CD14-positive monocyte (primary cell): ENCODE measurements at regions not wholly inside any gene's neighbourhood (a gene's known extent, or its start where the extent isn't known, plus 50 kb on each side); places are given as distances from the start of the nearest gene placed in this dataset.
A peak's percentile ranks its signal among the peaks of the same experiment; 100 is the strongest.

Experiments used
- DNase-seq, 3 donors: peaks; one replicate each; pipeline ENCODE4 v3.0.0-alpha.2; 2011 to 2022
- H2AFZ ChIP-seq: 2 replicates; pipeline ENCODE4 v1.6.0; 2012; ENCODE audit warnings: mild to moderate bottlenecking, low read depth, low read length, inconsistent platforms; ENCODE audit not compliant: insufficient read depth, poor library complexity, severe bottlenecking
- H3K27ac ChIP-seq, 2 donors: 1 replicate in 1 of 2; 2 replicates in 1 of 2; pipeline ENCODE4 v1.5.1; 2012 to 2013; ENCODE audit warnings: low read length in 2 of 2, control low read depth in 1 of 2, inconsistent platforms in 1 of 2, low read depth in 1 of 2, mild to moderate bottlenecking in 1 of 2
- H3K27me3 ChIP-seq, 2 donors: one replicate each; pipeline versions ENCODE4 v1.6.0 to v1.6.1; 2011 to 2013; ENCODE audit warnings: low read length in 2 of 2; ENCODE audit not compliant: control insufficient read depth in 2 of 2, insufficient read depth in 2 of 2
- H3K36me3 ChIP-seq, 2 donors: replicated peaks in 1 of 2; 1 replicate in 1 of 2; 2 replicates in 1 of 2; pipeline versions ENCODE4 v1.5.1 to v1.6.1; 2012 to 2013; ENCODE audit warnings: low read length in 2 of 2, control low read depth in 1 of 2, inconsistent platforms in 1 of 2, mild to moderate bottlenecking in 1 of 2; ENCODE audit not compliant: insufficient read depth in 2 of 2, control insufficient read depth in 1 of 2
- H3K4me1 ChIP-seq, 2 donors: 1 replicate in 1 of 2; 2 replicates in 1 of 2; pipeline versions ENCODE4 v1.5.1 to v1.6.1; 2012 to 2013; ENCODE audit warnings: low read length in 2 of 2, control low read depth in 1 of 2, inconsistent platforms in 1 of 2, mild to moderate bottlenecking in 1 of 2, moderate library complexity in 1 of 2; ENCODE audit not compliant: insufficient read depth in 2 of 2, control insufficient read depth in 1 of 2
- H3K4me2 ChIP-seq: replicated peaks from 2 replicates; pipeline ENCODE3; 2012; ENCODE audit warnings: low read length, moderate library complexity, mild to moderate bottlenecking; ENCODE audit not compliant: poor library complexity, severe bottlenecking; ENCODE audit errors: extremely low read depth
- H3K4me3 ChIP-seq, 3 experiments: fragments of 200-600 bp in 1 of 3; sonication (generic) in 1 of 3; replicated peaks in 1 of 3; 1 replicate in 2 of 3; 2 replicates in 1 of 3; pipeline ENCODE4 v1.5.1; 2011 to 2013; ENCODE audit warnings: low read length in 3 of 3, mild to moderate bottlenecking in 3 of 3, control low read depth in 2 of 3, low read depth in 2 of 3, inconsistent platforms in 1 of 3, moderate library complexity in 1 of 3
- H3K79me2 ChIP-seq: 2 replicates; pipeline ENCODE4 v1.6.0; 2012; ENCODE audit warnings: mild to moderate bottlenecking, control low read depth, inconsistent platforms, low read length, moderate library complexity; ENCODE audit not compliant: insufficient read depth
- H3K9ac ChIP-seq: 2 replicates; pipeline ENCODE4 v1.6.0; 2017; ENCODE audit warnings: low read length, mild to moderate bottlenecking; ENCODE audit not compliant: insufficient read depth, poor library complexity, severe bottlenecking
- H3K9me3 ChIP-seq, 2 donors: replicated peaks in 1 of 2; 1 replicate in 1 of 2; 2 replicates in 1 of 2; pipeline versions ENCODE4 v1.5.1 to v1.6.1; 2012 to 2013; ENCODE audit warnings: low read length in 2 of 2, control low read depth in 1 of 2; ENCODE audit not compliant: control insufficient read depth in 1 of 2, insufficient read depth in 1 of 2
- H4K20me1 ChIP-seq: 2 replicates; pipeline ENCODE4 v1.6.0; 2012; ENCODE audit warnings: mild to moderate bottlenecking, low read length, control low read depth, moderate library complexity; ENCODE audit not compliant: insufficient read depth
- H3K27ac Mint-ChIP-seq, 7 donors: one replicate each; pipeline ENCODE4 v1.8.0; 2020; ENCODE audit warnings: mild to moderate bottlenecking in 7 of 7, mixed read lengths in 7 of 7, moderate library complexity in 6 of 7, inconsistent platforms in 2 of 7
- H3K27me3 Mint-ChIP-seq, 3 donors: one replicate each; pipeline ENCODE4 v1.8.0; 2021 to 2022; ENCODE audit warnings: low read depth in 3 of 3, mild to moderate bottlenecking in 3 of 3, mixed read lengths in 3 of 3, moderate library complexity in 3 of 3, inconsistent platforms in 1 of 3
- H3K36me3 Mint-ChIP-seq, 2 donors: one replicate each; pipeline ENCODE4 v1.8.0; 2020; ENCODE audit warnings: mixed read lengths in 2 of 2, inconsistent platforms in 1 of 2, mild to moderate bottlenecking in 1 of 2
- H3K4me1 Mint-ChIP-seq: one replicate; pipeline ENCODE4 v1.8.0; 2020; ENCODE audit warnings: mild to moderate bottlenecking, mixed read lengths
- H3K4me3 Mint-ChIP-seq, 2 donors: one replicate each; pipeline ENCODE4 v1.8.0; 2020; ENCODE audit warnings: mild to moderate bottlenecking in 2 of 2, mixed read lengths in 2 of 2, moderate library complexity in 1 of 2
- H3K9me3 Mint-ChIP-seq, 7 donors: one replicate each; pipeline ENCODE4 v1.8.0; 2020 to 2022; ENCODE audit warnings: mixed read lengths in 7 of 7, mild to moderate bottlenecking in 6 of 7, moderate library complexity in 6 of 7, inconsistent platforms in 2 of 7
- CTCF ChIP-seq: fragments of 200-600 bp; IDR thresholded peaks from one replicate; pipeline ENCODE4 v1.8.0; 2022; ENCODE audit warnings: antibody characterized with exemption, mild to moderate bottlenecking
- WGBS: methylation state at CpG from one replicate; pipeline ENCODE4 v1.1.5; 2013; ENCODE audit warnings: missing lambda C conversion rate; ENCODE audit not compliant: insufficient coverage; 5-methylcytosine and 5-hydroxymethylcytosine counted together
- intact Hi-C, 2 donors: fragments of 100-400 bp; cut with micrococcal nuclease; formaldehyde crosslinking; loops; one replicate each; pipeline versions ENCODE4 v1.15.0 to v1.15.1; 2023

- 100% methylated on average over 1 of the region's 3 CpGs for WGBS
- Histone ChIP-seq H3K27ac (no peak overlapping the region), H2AFZ (no peak overlapping the region), H3K9ac (no peak overlapping the region), H3K27me3 (no peaks in the 10 kb centered on the region), H4K20me1 (peaks cover 86% of the 10 kb centered on the region), H3K4me1 (no peaks in the 10 kb centered on the region), H3K36me3 (peaks cover 41 to 60% of the 10 kb centered on the region in 2 donors), H3K79me2 (no peaks in the 10 kb centered on the region), H3K4me3 (no peak overlapping the region), H3K9me3 (no peaks in the 10 kb centered on the region), H3K4me2 (no peak overlapping the region)
- Mint-ChIP-seq H3K9me3 (no peaks in the 10 kb centered on the region), H3K27ac (peak overlapping the region in 2 of 7 donors; percentile 12 to 37), H3K4me3 (no peak overlapping the region), H3K27me3 (no peaks in the 10 kb centered on the region), H3K4me1 (no peaks in the 10 kb centered on the region), H3K36me3 (peaks cover 43 to 48% of the 10 kb centered on the region in 2 donors)
- DNase-seq, result no peak
- no peak for TF ChIP-seq CTCF
- intact Hi-C loops, result no loop called here
Observed at GRCh38 chr6:144744720-144745119, 459.6 kb downstream of the UTRN start.

- peaks cover 84% of the 10 kb centered on the region for H4K20me1 ChIP-seq
- H2AFZ ChIP-seq, result no peak overlapping the region
- Mint-ChIP-seq H3K4me3 (no peak overlapping the region), H3K36me3 (peaks cover 45 to 52% of the 10 kb centered on the region in 2 donors), H3K27ac (no peak overlapping the region), H3K27me3 (no peaks in the 10 kb centered on the region), H3K4me1 (no peaks in the 10 kb centered on the region), H3K9me3 (no peaks in the 10 kb centered on the region)
- no peak overlapping the region for H3K4me3 ChIP-seq
- TF ChIP-seq CTCF, result no peak
- no peaks in the 10 kb centered on the region for H3K9me3 ChIP-seq
- intact Hi-C loops, result no loop called here
- H3K27ac ChIP-seq, result no peak overlapping the region
- H3K4me2 ChIP-seq, result no peak overlapping the region
- DNase-seq, result no peak
- peaks cover 43 to 60% of the 10 kb centered on the region in 2 donors for H3K36me3 ChIP-seq
- no peaks in the 10 kb centered on the region for H3K79me2 ChIP-seq
- no peaks in the 10 kb centered on the region for H3K4me1 ChIP-seq
- H3K9ac ChIP-seq, result no peak overlapping the region
- H3K27me3 ChIP-seq, result no peaks in the 10 kb centered on the region
- no CpG with 5 or more reads among the region's 3 CpGs for WGBS
Observed at GRCh38 chr6:144745439-144745838, 460.3 kb downstream of the UTRN start.
